ENCODE measurements at regions not wholly inside any gene's neighbourhood (a gene's known extent, or its start where the extent isn't known, plus 50 kb on each side); places are given as distances from the start of the nearest gene placed in this dataset.

DNA sequence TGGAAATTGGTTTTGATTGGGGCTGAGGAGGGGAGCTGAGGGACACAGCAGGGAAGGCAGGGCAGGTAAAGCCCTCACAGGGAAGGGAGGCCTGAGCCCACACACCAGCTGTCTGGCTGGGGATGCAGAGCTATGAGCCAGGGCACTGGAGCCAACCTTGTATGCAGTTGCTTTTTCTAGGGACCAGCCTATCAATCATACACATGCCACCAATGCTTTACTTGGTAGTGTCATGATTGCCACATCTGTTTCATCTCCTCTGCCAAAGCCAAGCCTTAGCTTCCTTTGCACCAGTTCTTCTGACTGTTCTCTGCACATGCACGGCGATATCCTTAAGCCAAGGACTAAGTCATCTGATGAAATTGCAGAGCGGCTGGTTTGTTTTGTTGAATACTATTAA, 207.1 kb upstream of the PLET1 start:
- TF ChIP-seq CTCF (IDR thresholded peaks at IDR 0.05): no peak
- TF ChIP-seq NR2C2 (CRISPR knock-in tag; IDR thresholded peaks at IDR 0.05): no peak
- no peak for TF ChIP-seq ESRRA (CRISPR knock-in tag; IDR thresholded peaks at IDR 0.05; ENCODE audit: borderline replicate concordance)
- TF ChIP-seq, protein P1, sequence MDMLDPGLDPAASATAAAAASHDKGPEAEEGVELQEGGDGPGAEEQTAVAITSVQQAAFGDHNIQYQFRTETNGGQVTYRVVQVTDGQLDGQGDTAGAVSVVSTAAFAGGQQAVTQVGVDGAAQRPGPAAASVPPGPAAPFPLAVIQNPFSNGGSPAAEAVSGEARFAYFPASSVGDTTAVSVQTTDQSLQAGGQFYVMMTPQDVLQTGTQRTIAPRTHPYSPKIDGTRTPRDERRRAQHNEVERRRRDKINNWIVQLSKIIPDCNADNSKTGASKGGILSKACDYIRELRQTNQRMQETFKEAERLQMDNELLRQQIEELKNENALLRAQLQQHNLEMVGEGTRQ (CRISPR knock-in tag; IDR thresholded peaks at IDR 0.05): no peak
- no peak for TF ChIP-seq ATF2 (CRISPR knock-in tag; IDR thresholded peaks at IDR 0.05; ENCODE audit: borderline replicate concordance, low read depth)
- TF ChIP-seq, protein P2, sequence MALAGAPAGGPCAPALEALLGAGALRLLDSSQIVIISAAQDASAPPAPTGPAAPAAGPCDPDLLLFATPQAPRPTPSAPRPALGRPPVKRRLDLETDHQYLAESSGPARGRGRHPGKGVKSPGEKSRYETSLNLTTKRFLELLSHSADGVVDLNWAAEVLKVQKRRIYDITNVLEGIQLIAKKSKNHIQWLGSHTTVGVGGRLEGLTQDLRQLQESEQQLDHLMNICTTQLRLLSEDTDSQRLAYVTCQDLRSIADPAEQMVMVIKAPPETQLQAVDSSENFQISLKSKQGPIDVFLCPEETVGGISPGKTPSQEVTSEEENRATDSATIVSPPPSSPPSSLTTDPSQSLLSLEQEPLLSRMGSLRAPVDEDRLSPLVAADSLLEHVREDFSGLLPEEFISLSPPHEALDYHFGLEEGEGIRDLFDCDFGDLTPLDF (CRISPR knock-in tag; IDR thresholded peaks at IDR 0.05): no peak
- TF ChIP-seq, protein P3, sequence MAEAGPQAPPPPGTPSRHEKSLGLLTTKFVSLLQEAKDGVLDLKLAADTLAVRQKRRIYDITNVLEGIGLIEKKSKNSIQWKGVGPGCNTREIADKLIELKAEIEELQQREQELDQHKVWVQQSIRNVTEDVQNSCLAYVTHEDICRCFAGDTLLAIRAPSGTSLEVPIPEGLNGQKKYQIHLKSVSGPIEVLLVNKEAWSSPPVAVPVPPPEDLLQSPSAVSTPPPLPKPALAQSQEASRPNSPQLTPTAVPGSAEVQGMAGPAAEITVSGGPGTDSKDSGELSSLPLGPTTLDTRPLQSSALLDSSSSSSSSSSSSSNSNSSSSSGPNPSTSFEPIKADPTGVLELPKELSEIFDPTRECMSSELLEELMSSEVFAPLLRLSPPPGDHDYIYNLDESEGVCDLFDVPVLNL (CRISPR knock-in tag; IDR thresholded peaks at IDR 0.05; ENCODE audit: borderline replicate concordance, low read depth): no peak
- no peak for TF ChIP-seq PRRX2 (CRISPR knock-in tag; IDR thresholded peaks at IDR 0.05)
- TF ChIP-seq, protein P4, sequence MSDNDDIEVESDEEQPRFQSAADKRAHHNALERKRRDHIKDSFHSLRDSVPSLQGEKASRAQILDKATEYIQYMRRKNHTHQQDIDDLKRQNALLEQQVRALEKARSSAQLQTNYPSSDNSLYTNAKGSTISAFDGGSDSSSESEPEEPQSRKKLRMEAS (CRISPR knock-in tag; IDR thresholded peaks at IDR 0.05): no peak
- no peak for TF ChIP-seq NFE2L1 (CRISPR knock-in tag; IDR thresholded peaks at IDR 0.05)
- no peak for TF ChIP-seq TEAD1 (CRISPR knock-in tag; IDR thresholded peaks at IDR 0.05)
- no peak for TF ChIP-seq TP53 (CRISPR knock-in tag; IDR thresholded peaks at IDR 0.05)

Measured in WTC11 (cell line).